ENCODE measurements at regions not wholly inside any gene's neighbourhood (a gene's known extent, or its start where the extent isn't known, plus 50 kb on each side); places are given as distances from the start of the nearest gene placed in this dataset.

DNA sequence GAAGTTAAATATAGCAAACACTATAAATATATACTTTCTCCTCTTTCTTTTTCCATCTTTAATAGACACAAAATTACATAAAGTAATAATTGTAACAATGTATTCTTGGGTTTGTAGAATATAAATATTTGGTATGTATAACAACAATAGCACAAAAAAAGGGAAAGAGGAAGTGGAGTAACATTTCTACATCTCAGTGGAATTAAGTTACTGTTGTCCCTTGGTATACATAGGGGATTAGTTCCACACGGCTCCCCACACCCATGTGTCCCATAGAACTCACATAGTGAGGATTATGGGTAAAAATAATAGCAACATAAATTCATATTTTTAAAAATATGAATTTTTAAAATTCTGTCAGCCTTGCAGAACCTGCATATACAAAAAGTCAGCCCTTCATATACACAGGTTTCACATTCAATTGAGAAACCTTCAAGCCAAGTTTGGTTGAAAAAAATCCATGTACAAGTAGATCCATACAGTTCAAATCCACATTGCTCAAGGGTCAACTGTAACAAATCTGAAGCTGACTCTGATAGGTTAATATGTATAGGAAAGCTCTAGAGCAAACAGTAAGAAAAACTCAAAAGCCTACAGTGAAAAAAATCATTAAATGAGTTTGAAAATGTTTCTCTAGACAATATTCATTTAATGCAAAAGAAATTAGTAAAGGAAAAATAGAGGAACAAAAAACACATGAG is 92.4 kb downstream of the HYCC1 start:
- no peak for DNase-seq
- 77 to 81% methylated on average over 1 of the region's 1 CpG for WGBS, 2 donors
- intact Hi-C loops (cut with DNase I) = no loop called here

DNA sequence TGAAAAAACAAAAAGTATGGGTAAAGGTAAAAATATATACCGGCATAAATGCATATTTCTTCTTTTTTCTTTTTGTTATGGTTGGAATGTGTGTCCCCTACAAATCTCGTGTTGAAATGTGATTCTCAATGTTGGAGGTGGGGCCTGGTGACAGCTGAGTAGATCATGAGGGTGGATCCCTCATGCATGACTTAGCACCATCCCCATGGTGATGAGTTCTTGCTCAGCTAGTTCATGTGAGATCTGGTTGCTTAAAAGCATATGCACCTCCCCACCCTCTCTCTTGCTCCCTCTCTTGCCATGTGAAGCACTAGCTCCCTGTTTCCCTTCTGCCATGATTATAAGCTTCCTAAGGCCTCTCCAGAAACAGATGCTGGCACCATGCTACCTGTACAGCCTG is 93.3 kb downstream of the HYCC1 start:
- Histone ChIP-seq H3K4me3 (no peak overlapping the region), H3K27ac (no peak overlapping the region), H3K9me3 (peaks cover 0 to 10% (median 0%) of the 10 kb centered on the region in 11 donors), H3K4me1 (no peaks in the 10 kb centered on the region), H3K27me3 (no peaks in the 10 kb centered on the region), H3K36me3 (peaks cover 0 to 4% (median 0%) of the 10 kb centered on the region in 9 donors)
- TF ChIP-seq, protein P1, sequence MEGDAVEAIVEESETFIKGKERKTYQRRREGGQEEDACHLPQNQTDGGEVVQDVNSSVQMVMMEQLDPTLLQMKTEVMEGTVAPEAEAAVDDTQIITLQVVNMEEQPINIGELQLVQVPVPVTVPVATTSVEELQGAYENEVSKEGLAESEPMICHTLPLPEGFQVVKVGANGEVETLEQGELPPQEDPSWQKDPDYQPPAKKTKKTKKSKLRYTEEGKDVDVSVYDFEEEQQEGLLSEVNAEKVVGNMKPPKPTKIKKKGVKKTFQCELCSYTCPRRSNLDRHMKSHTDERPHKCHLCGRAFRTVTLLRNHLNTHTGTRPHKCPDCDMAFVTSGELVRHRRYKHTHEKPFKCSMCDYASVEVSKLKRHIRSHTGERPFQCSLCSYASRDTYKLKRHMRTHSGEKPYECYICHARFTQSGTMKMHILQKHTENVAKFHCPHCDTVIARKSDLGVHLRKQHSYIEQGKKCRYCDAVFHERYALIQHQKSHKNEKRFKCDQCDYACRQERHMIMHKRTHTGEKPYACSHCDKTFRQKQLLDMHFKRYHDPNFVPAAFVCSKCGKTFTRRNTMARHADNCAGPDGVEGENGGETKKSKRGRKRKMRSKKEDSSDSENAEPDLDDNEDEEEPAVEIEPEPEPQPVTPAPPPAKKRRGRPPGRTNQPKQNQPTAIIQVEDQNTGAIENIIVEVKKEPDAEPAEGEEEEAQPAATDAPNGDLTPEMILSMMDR (IDR thresholded peaks at IDR 0.05) = no peak
- ATAC-seq (no peak), DNase-seq (no peak)
- intact Hi-C loops (cut with DNase I) = no loop called here
- WGBS, 2 donors = 92 to 96% methylated on average over 2 of the region's 2 CpGs

More for the DNA sequence above, 92.4 kb downstream of the HYCC1 start:
- Histone ChIP-seq H3K27ac (no peak overlapping the region), H3K36me3 (peaks cover 0 to 4% (median 0%) of the 10 kb centered on the region in 9 donors), H3K9me3 (peaks cover 0 to 10% (median 0%) of the 10 kb centered on the region in 11 donors), H3K27me3 (no peaks in the 10 kb centered on the region), H3K4me1 (no peaks in the 10 kb centered on the region), H3K4me3 (no peak overlapping the region)
- no peak for ATAC-seq
- TF ChIP-seq, protein P1 (IDR thresholded peaks at IDR 0.05) = no peak

DNA sequence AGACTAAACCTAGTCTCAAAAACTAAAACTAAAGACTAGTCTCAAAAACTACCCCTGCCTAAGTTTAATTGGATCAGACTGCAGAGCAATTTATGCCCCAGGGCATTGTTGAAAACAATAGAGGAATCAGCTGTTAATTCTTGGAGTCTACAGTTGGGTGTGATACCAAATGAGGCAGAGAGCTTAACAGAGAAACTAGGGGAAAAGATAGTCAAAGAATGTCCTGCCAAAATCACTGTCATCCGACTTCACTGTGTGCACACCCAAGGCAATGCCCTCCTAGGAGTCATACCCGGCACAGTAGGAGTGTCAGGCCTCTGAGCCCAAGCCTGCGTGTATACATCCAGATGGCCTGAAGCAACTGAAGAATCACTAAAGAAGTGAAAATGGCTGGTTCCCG is 90.5 kb upstream of the TOMM7 start:
- ATAC-seq (no peak), DNase-seq (no peak)
- TF ChIP-seq, protein P1 (IDR thresholded peaks at IDR 0.05) = no peak
- Histone ChIP-seq H3K27ac (peak overlapping the region in 1 of 10 donors; percentile 41), H3K4me3 (no peak overlapping the region), H3K27me3 (no peaks in the 10 kb centered on the region), H3K9me3 (no peaks in the 10 kb centered on the region), H3K4me1 (peaks cover 0 to 39% (median 8%) of the 10 kb centered on the region in 9 donors), H3K36me3 (no peaks in the 10 kb centered on the region)
- intact Hi-C loops (cut with DNase I) = no loop called here
- WGBS, 2 donors = 87% methylated on average over 4 of the region's 4 CpGs

DNA sequence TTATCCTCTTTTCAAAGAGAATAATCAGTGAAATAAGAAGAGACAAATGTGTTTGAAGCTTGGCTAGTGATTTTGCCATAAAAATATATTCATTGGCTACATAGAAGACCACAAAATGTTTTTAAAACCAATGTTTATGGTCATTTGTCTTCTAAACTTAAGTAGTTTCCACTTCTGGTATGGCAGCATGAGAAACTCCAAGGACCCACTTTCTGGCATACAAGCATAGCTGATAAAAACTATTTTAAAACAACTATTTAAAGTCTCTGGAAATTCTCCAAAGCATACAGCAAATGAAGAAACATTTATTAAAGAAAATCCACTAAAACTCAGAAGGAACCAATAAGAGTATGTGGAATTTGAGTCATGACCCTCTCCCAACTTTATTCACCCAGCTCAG is 89.2 kb upstream of the TOMM7 start:
- Histone ChIP-seq H3K4me3 (no peak overlapping the region), H3K36me3 (no peaks in the 10 kb centered on the region), H3K4me1 (peaks cover 0 to 44% (median 8%) of the 10 kb centered on the region in 9 donors), H3K9me3 (no peaks in the 10 kb centered on the region), H3K27ac (peak overlapping the region in 2 of 10 donors; percentile 41 to 51), H3K27me3 (no peaks in the 10 kb centered on the region)
- ATAC-seq (no peak), DNase-seq (no peak)
- TF ChIP-seq, protein P1 (IDR thresholded peaks at IDR 0.05) = no peak
- intact Hi-C loops (cut with DNase I) = no loop called here
